ENCODE measurements at regions not wholly inside any gene's neighbourhood (a gene's known extent, or its start where the extent isn't known, plus 50 kb on each side); places are given as distances from the start of the nearest gene placed in this dataset.

GRCh38 chr14:98945611-98946570, 326.1 kb downstream of the BCL11B start:
- no peak for DNase-seq (ENCODE audit: low read depth)

- no peak for DNase-seq (ENCODE audit: low read depth)
These were observed 325.1 kb downstream of the BCL11B start for GRCh38 chr14:98946940-98947339.

GRCh38 chr14:98947911-98948595, 323.9 kb downstream of the BCL11B start:
- DNase-seq (ENCODE audit: low read depth) = no peak

GRCh38 chr14:98949051-98949450, 322.9 kb downstream of the BCL11B start:
- no peak for DNase-seq (ENCODE audit: low read depth)

GRCh38 chr14:98949481-98950135, 322.4 kb downstream of the BCL11B start:
- no peak for DNase-seq (ENCODE audit: low read depth)

GRCh38 chr14:98950353-98950895, 321.6 kb downstream of the BCL11B start:
- no peak for DNase-seq (ENCODE audit: low read depth)

GRCh38 chr14:98951031-98951430, 321.0 kb downstream of the BCL11B start:
- no peak for DNase-seq (ENCODE audit: low read depth)

GRCh38 chr14:98951521-98952152, 320.4 kb downstream of the BCL11B start:
- DNase-seq (ENCODE audit: low read depth) = no peak

GRCh38 chr14:98952593-98953350, 319.2 kb downstream of the BCL11B start:
- DNase-seq (ENCODE audit: low read depth) = peak; percentile 7

- no peak for DNase-seq (ENCODE audit: low read depth)
These were observed 318.2 kb downstream of the BCL11B start for GRCh38 chr14:98953551-98954348.

- no peak for DNase-seq (ENCODE audit: low read depth)
These were observed 317.5 kb downstream of the BCL11B start for GRCh38 chr14:98954349-98955000.

- no peak for DNase-seq (ENCODE audit: low read depth)
These were observed 316.8 kb downstream of the BCL11B start for GRCh38 chr14:98955036-98955740.

- DNase-seq (ENCODE audit: low read depth) = no peak
These were observed 316.3 kb downstream of the BCL11B start for GRCh38 chr14:98955741-98956070.

GRCh38 chr14:98956181-98956580, 315.8 kb downstream of the BCL11B start:
- no peak for DNase-seq (ENCODE audit: low read depth)

- no peak for DNase-seq (ENCODE audit: low read depth)
These were observed 315.3 kb downstream of the BCL11B start for GRCh38 chr14:98956661-98957060.

- DNase-seq (ENCODE audit: low read depth) = no peak
These were observed 314.6 kb downstream of the BCL11B start for GRCh38 chr14:98957211-98958047.

- no peak for DNase-seq (ENCODE audit: low read depth)
These were observed 313.9 kb downstream of the BCL11B start for GRCh38 chr14:98958048-98958631.

GRCh38 chr14:98958632-98959031, 313.4 kb downstream of the BCL11B start:
- DNase-seq (ENCODE audit: low read depth) = no peak
